ENCODE measurements at regions not wholly inside any gene's neighbourhood (a gene's known extent, or its start where the extent isn't known, plus 50 kb on each side); places are given as distances from the start of the nearest gene placed in this dataset.

DNA sequence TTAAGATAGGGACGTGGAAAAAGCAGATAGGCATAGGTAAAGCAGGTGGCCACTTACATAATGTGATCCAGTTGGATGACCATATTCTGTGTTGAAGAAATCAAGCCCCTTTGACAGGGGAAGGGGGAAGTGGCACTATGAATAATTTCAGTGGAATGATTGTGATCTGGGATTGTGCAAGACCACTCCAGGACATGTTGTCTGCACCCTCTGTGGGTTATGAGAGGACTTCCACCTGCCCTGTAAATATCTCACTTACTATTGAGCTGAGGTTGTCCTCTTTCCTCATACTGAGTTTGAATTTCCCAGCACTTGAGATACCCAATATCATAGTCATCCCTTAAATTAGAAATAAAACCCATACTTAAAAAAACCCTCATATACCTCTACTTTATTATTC is 220.7 kb downstream of the IRS1 start:
- H3K4me1 Mint-ChIP-seq (ENCODE audit: unreplicated experiment) = peaks cover 34% of the 10 kb centered on the region
- H3K4me3 Mint-ChIP-seq (ENCODE audit: unreplicated experiment) = no peak overlapping the region
- DNase-seq (ENCODE audit: extremely low spot score, unreplicated experiment) = no peak
- no peaks in the 10 kb centered on the region for H3K27me3 Mint-ChIP-seq (ENCODE audit: unreplicated experiment)
- peaks cover 4% of the 10 kb centered on the region for H3K9me3 Mint-ChIP-seq (ENCODE audit: unreplicated experiment)
- no peaks in the 10 kb centered on the region for H3K36me3 Mint-ChIP-seq (ENCODE audit: unreplicated experiment)
- H3K27ac Mint-ChIP-seq (ENCODE audit: unreplicated experiment) = no peak overlapping the region
- TF ChIP-seq, protein P1, sequence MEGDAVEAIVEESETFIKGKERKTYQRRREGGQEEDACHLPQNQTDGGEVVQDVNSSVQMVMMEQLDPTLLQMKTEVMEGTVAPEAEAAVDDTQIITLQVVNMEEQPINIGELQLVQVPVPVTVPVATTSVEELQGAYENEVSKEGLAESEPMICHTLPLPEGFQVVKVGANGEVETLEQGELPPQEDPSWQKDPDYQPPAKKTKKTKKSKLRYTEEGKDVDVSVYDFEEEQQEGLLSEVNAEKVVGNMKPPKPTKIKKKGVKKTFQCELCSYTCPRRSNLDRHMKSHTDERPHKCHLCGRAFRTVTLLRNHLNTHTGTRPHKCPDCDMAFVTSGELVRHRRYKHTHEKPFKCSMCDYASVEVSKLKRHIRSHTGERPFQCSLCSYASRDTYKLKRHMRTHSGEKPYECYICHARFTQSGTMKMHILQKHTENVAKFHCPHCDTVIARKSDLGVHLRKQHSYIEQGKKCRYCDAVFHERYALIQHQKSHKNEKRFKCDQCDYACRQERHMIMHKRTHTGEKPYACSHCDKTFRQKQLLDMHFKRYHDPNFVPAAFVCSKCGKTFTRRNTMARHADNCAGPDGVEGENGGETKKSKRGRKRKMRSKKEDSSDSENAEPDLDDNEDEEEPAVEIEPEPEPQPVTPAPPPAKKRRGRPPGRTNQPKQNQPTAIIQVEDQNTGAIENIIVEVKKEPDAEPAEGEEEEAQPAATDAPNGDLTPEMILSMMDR (IDR thresholded peaks at IDR 0.05) = no peak

DNA sequence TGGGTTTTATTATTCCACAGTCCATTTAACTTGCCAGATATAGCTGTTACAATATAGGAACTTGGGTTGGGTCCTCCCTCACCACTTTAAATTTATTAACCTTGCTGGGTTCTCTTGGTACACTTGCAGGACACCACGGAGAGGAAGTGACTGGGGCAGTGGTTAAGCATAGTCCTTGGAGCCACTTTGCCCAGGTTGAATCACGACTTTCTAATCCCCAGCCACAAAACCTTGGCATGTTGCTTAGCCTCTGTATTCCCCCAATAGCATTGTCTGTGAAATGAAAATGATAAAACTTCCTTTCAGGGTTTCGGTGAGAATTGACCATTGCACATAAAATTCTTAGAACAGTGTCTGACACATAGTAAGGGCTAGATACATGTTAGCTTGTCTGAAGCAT is 221.2 kb downstream of the IRS1 start:
- H3K9me3 Mint-ChIP-seq (ENCODE audit: unreplicated experiment) = peaks cover 2% of the 10 kb centered on the region
- TF ChIP-seq, protein P1 (IDR thresholded peaks at IDR 0.05) = no peak
- no peaks in the 10 kb centered on the region for H3K36me3 Mint-ChIP-seq (ENCODE audit: unreplicated experiment)
- no peak overlapping the region for H3K4me3 Mint-ChIP-seq (ENCODE audit: unreplicated experiment)
- H3K4me1 Mint-ChIP-seq (ENCODE audit: unreplicated experiment) = peaks cover 29% of the 10 kb centered on the region
- DNase-seq (ENCODE audit: extremely low spot score, unreplicated experiment) = no peak
- no peak overlapping the region for H3K27ac Mint-ChIP-seq (ENCODE audit: unreplicated experiment)
- H3K27me3 Mint-ChIP-seq (ENCODE audit: unreplicated experiment) = no peaks in the 10 kb centered on the region

DNA sequence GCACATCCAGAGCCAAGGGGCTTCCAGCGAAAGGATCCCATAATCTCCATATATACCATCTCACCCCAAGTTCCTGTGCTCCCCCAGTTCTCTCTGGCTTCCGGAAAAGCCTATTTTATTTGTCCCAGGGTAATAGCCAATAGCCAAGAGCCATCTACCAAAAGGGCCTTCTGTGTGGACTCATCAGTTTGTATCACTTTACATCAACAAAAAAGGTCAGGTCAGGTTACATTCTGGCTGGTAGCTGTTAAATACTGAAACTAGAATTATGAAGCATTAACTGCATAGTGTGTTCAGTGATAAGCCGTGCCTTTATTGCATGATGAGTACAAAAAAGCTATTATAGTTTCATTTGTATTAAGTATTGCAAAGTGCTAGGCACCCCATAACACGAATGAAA is 223.7 kb downstream of the IRS1 start:
- H3K36me3 Mint-ChIP-seq (ENCODE audit: unreplicated experiment) = no peaks in the 10 kb centered on the region
- H3K4me1 Mint-ChIP-seq (ENCODE audit: unreplicated experiment) = peaks cover 9% of the 10 kb centered on the region
- peaks cover 3% of the 10 kb centered on the region for H3K9me3 Mint-ChIP-seq (ENCODE audit: unreplicated experiment)
- TF ChIP-seq, protein P1 (IDR thresholded peaks at IDR 0.05) = no peak
- no peak overlapping the region for H3K27ac Mint-ChIP-seq (ENCODE audit: unreplicated experiment)
- DNase-seq (ENCODE audit: extremely low spot score, unreplicated experiment) = no peak
- H3K4me3 Mint-ChIP-seq (ENCODE audit: unreplicated experiment) = no peak overlapping the region
- no peaks in the 10 kb centered on the region for H3K27me3 Mint-ChIP-seq (ENCODE audit: unreplicated experiment)

DNA sequence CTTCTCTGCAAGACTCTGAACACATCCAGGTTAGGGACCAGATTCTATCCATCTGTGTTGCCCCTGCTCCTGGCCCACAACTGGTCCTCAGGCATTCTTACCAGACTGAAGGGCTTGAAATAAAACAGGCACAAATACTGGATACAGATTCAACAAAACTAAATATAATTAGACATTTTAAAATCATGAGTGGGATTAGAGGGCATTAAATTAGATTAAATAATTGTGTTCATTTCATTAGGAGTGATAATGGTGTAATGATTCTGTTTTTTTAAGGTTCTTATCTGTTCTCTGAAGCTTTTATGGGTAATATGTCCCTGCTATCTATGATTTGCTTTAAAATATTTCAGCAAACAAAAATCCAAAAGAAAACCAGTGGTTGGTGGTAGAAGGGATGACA is 226.5 kb downstream of the IRS1 start:
- TF ChIP-seq, protein P1 (IDR thresholded peaks at IDR 0.05) = no peak
- Mint-ChIP-seq H3K27ac (ENCODE audit: unreplicated experiment) (no peak overlapping the region), H3K4me3 (ENCODE audit: unreplicated experiment) (no peak overlapping the region), H3K4me1 (ENCODE audit: unreplicated experiment) (peaks cover 2% of the 10 kb centered on the region), H3K9me3 (ENCODE audit: unreplicated experiment) (peaks cover 3% of the 10 kb centered on the region), H3K36me3 (ENCODE audit: unreplicated experiment) (no peaks in the 10 kb centered on the region), H3K27me3 (ENCODE audit: unreplicated experiment) (no peaks in the 10 kb centered on the region)
- DNase-seq (ENCODE audit: extremely low spot score, unreplicated experiment) = no peak

DNA sequence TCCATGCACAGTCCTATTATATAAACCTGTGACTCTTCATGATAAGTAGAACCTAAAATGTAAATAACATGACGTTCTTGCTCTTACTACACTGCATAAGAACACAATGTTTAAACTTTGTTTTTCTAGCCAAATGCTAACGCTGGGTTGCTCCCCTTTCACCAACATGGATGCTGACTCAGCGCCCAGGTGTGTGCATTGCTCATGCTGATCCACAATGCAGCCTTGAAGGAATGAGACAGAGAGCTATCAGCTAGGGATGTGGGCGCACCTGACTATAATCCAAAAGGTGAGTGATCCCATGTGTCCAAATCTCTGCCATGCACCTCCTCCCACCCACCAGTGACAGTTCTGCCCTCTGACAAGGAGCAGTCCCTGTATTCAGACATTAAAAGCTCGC is 235.0 kb downstream of the IRS1 start:
- Mint-ChIP-seq H3K36me3 (ENCODE audit: unreplicated experiment) (no peaks in the 10 kb centered on the region), H3K27ac (ENCODE audit: unreplicated experiment) (no peak overlapping the region), H3K27me3 (ENCODE audit: unreplicated experiment) (no peaks in the 10 kb centered on the region), H3K9me3 (ENCODE audit: unreplicated experiment) (no peaks in the 10 kb centered on the region), H3K4me3 (ENCODE audit: unreplicated experiment) (no peak overlapping the region), H3K4me1 (ENCODE audit: unreplicated experiment) (no peaks in the 10 kb centered on the region)
- no peak for DNase-seq (ENCODE audit: extremely low spot score, unreplicated experiment)
- TF ChIP-seq, protein P1 (IDR thresholded peaks at IDR 0.05) = no peak

Measured in osteocyte (in vitro differentiated cells).